Panc1 (cell line): ENCODE measurements at regions not wholly inside any gene's neighbourhood (a gene's known extent, or its start where the extent isn't known, plus 50 kb on each side); places are given as distances from the start of the nearest gene placed in this dataset.

Source experiments
- SIN3A ChIP-seq: IDR thresholded peaks from 2 replicates; pipeline ENCODE4 v1.6.1; 2012; ENCODE audit warnings: low read depth, mild to moderate bottlenecking, low read length, moderate library complexity, borderline replicate concordance; ENCODE audit not compliant: insufficient read depth
- TF ChIP-seq, protein P1 (sequence below): fragments of 450-650 bp; IDR thresholded peaks from 2 replicates; pipeline ENCODE4 v1.5.1; 2017; ENCODE audit warnings: mild to moderate bottlenecking
- TF ChIP-seq, protein P2 (sequence below), 2 experiments: IDR thresholded peaks; 2 replicates each; pipeline ENCODE4 v1.6.1; 2011 to 2012; ENCODE audit warnings: low read depth in 2 of 2, control low read depth in 1 of 2, low read length in 1 of 2, mild to moderate bottlenecking in 1 of 2, moderate library complexity in 1 of 2; ENCODE audit not compliant: insufficient read depth in 1 of 2

GRCh38 chr9:90024823-90025222, 420.0 kb downstream of the GADD45G start:
- TF ChIP-seq, protein P1, sequence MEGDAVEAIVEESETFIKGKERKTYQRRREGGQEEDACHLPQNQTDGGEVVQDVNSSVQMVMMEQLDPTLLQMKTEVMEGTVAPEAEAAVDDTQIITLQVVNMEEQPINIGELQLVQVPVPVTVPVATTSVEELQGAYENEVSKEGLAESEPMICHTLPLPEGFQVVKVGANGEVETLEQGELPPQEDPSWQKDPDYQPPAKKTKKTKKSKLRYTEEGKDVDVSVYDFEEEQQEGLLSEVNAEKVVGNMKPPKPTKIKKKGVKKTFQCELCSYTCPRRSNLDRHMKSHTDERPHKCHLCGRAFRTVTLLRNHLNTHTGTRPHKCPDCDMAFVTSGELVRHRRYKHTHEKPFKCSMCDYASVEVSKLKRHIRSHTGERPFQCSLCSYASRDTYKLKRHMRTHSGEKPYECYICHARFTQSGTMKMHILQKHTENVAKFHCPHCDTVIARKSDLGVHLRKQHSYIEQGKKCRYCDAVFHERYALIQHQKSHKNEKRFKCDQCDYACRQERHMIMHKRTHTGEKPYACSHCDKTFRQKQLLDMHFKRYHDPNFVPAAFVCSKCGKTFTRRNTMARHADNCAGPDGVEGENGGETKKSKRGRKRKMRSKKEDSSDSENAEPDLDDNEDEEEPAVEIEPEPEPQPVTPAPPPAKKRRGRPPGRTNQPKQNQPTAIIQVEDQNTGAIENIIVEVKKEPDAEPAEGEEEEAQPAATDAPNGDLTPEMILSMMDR = no peak
- TF ChIP-seq, protein P2, sequence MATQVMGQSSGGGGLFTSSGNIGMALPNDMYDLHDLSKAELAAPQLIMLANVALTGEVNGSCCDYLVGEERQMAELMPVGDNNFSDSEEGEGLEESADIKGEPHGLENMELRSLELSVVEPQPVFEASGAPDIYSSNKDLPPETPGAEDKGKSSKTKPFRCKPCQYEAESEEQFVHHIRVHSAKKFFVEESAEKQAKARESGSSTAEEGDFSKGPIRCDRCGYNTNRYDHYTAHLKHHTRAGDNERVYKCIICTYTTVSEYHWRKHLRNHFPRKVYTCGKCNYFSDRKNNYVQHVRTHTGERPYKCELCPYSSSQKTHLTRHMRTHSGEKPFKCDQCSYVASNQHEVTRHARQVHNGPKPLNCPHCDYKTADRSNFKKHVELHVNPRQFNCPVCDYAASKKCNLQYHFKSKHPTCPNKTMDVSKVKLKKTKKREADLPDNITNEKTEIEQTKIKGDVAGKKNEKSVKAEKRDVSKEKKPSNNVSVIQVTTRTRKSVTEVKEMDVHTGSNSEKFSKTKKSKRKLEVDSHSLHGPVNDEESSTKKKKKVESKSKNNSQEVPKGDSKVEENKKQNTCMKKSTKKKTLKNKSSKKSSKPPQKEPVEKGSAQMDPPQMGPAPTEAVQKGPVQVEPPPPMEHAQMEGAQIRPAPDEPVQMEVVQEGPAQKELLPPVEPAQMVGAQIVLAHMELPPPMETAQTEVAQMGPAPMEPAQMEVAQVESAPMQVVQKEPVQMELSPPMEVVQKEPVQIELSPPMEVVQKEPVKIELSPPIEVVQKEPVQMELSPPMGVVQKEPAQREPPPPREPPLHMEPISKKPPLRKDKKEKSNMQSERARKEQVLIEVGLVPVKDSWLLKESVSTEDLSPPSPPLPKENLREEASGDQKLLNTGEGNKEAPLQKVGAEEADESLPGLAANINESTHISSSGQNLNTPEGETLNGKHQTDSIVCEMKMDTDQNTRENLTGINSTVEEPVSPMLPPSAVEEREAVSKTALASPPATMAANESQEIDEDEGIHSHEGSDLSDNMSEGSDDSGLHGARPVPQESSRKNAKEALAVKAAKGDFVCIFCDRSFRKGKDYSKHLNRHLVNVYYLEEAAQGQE (IDR thresholded peaks at IDR 0.05; ENCODE audit: insufficient read depth in 1 of 2, low read depth in 2 of 2, low read length in 1 of 2) = no peak
- TF ChIP-seq SIN3A = no peak
